Naive thymus-derived CD4-positive, alpha-beta T cell (primary cell): ENCODE measurements at regions not wholly inside any gene's neighbourhood (a gene's known extent, or its start where the extent isn't known, plus 50 kb on each side); places are given as distances from the start of the nearest gene placed in this dataset.
A peak's percentile ranks its signal among the peaks of the same experiment; 100 is the strongest.
"Not testable (repeated sequence)": the region's sequence is repeated elsewhere in the genome, so short reads cannot be mapped to it uniquely, and the experiment has no call there.

ENCODE experiments used
- ATAC-seq: fragments of 150-1000 bp; cut with Tn5 transposase; 2 replicates; pipeline ENCODE4 v1.10.0; 2021; ENCODE audit warnings: mild to moderate bottlenecking, moderate library complexity
- CTCF ChIA-PET: fragments of 350-600 bp; sonication (Branson Sonifier 250); formaldehyde crosslinking; loops from one replicate; lab custom pipeline; 2021; ENCODE audit warnings: antibody characterized with exemption; lab: Charles Lee
- POLR2A ChIA-PET: fragments of 350-600 bp; sonication (Branson Sonifier 250); formaldehyde crosslinking; loops from one replicate; lab custom pipeline; 2021; ENCODE audit warnings: antibody characterized with exemption, inconsistent platforms; lab: Charles Lee
- DNase-seq, 9 donors: peaks; one replicate each; pipeline versions ENCODE4 v3.0.0 to v3.0.0-alpha.2; 2020 to 2022; ENCODE audit warnings: mixed read lengths in 1 of 9
- H3K27ac ChIP-seq: one replicate; pipeline ENCODE4 v1.7.0; 2013; ENCODE audit warnings: mild to moderate bottlenecking, low read depth, low read length, moderate library complexity
- H3K27me3 ChIP-seq, 2 donors: one replicate each; pipeline ENCODE4 v1.7.0; 2013; ENCODE audit warnings: low read length in 2 of 2, mild to moderate bottlenecking in 2 of 2, moderate library complexity in 2 of 2; ENCODE audit not compliant: control insufficient read depth in 2 of 2, insufficient read depth in 2 of 2
- H3K36me3 ChIP-seq, 3 experiments: 1 replicate in 2 of 3; 2 replicates in 1 of 3; pipeline ENCODE4 v1.7.0; 2013; ENCODE audit warnings: low read length in 3 of 3, mild to moderate bottlenecking in 3 of 3, moderate library complexity in 1 of 3; ENCODE audit not compliant: insufficient read depth in 3 of 3, control insufficient read depth in 2 of 3
- H3K4me1 ChIP-seq, 2 donors: one replicate each; pipeline ENCODE4 v1.7.0; 2013; ENCODE audit warnings: low read length in 2 of 2, mild to moderate bottlenecking in 2 of 2, moderate library complexity in 1 of 2; ENCODE audit not compliant: control insufficient read depth in 2 of 2, insufficient read depth in 2 of 2
- H3K4me3 ChIP-seq: 2 replicates; pipeline ENCODE4 v1.7.0; 2013; ENCODE audit warnings: mild to moderate bottlenecking, low read length
- H3K9me3 ChIP-seq, 3 experiments: 1 replicate in 2 of 3; 2 replicates in 1 of 3; pipeline ENCODE4 v1.7.0; 2013; ENCODE audit warnings: low read length in 3 of 3; ENCODE audit not compliant: control insufficient read depth in 2 of 3
- H3K27ac Mint-ChIP-seq, 9 donors: one replicate each; pipeline ENCODE4 v1.8.0; 2020 to 2022; ENCODE audit warnings: mixed read lengths in 9 of 9, mild to moderate bottlenecking in 8 of 9, moderate library complexity in 5 of 9, inconsistent platforms in 2 of 9
- H3K27me3 Mint-ChIP-seq, 5 donors: one replicate each; pipeline ENCODE4 v1.8.0; 2021 to 2022; ENCODE audit warnings: mixed read lengths in 5 of 5, mild to moderate bottlenecking in 1 of 5
- H3K36me3 Mint-ChIP-seq, 5 donors: one replicate each; pipeline ENCODE4 v1.8.0; 2020 to 2022; ENCODE audit warnings: mixed read lengths in 5 of 5, mild to moderate bottlenecking in 3 of 5, inconsistent platforms in 1 of 5
- H3K4me1 Mint-ChIP-seq, 7 donors: one replicate each; pipeline ENCODE4 v1.8.0; 2020 to 2022; ENCODE audit warnings: mixed read lengths in 7 of 7, mild to moderate bottlenecking in 3 of 7, inconsistent platforms in 1 of 7
- H3K4me3 Mint-ChIP-seq, 10 donors: one replicate each; pipeline ENCODE4 v1.8.0; 2020 to 2022; ENCODE audit warnings: mild to moderate bottlenecking in 10 of 10, mixed read lengths in 10 of 10, moderate library complexity in 6 of 10, inconsistent platforms in 2 of 10
- H3K9me3 Mint-ChIP-seq, 11 donors: one replicate each; pipeline ENCODE4 v1.8.0; 2020 to 2022; ENCODE audit warnings: mixed read lengths in 11 of 11, mild to moderate bottlenecking in 4 of 11, inconsistent platforms in 1 of 11, moderate library complexity in 1 of 11
- intact Hi-C, 2 donors: fragments of 100-400 bp; cut with micrococcal nuclease; formaldehyde crosslinking; loops; one replicate each; pipeline ENCODE4 v1.15.1; 2023

- H3K4me3 Mint-ChIP-seq, POLR2A ChIA-PET, H3K4me3 ChIP-seq: not testable (repeated sequence)
Observed at GRCh38 chr1:149673231-149673909, 89.7 kb downstream of the PPIAL4C start.

GRCh38 chr1:149674921-149675320 is 91.3 kb downstream of the PPIAL4C start:
- DNase-seq, H3K9me3 Mint-ChIP-seq, H3K4me3 ChIP-seq, POLR2A ChIA-PET, H3K27me3 Mint-ChIP-seq, H3K4me3 Mint-ChIP-seq, H3K27ac Mint-ChIP-seq, CTCF ChIA-PET, intact Hi-C loops, H3K27me3 ChIP-seq, ATAC-seq, H3K36me3 Mint-ChIP-seq, H3K4me1 ChIP-seq, H3K36me3 ChIP-seq, H3K4me1 Mint-ChIP-seq, H3K9me3 ChIP-seq, H3K27ac ChIP-seq: not testable (repeated sequence)

More at GRCh38 chr1:149673231-149673909, 89.7 kb downstream of the PPIAL4C start:
- ATAC-seq, H3K27ac ChIP-seq, H3K36me3 ChIP-seq, H3K4me1 Mint-ChIP-seq, H3K27ac Mint-ChIP-seq, H3K4me1 ChIP-seq, CTCF ChIA-PET, DNase-seq, H3K9me3 ChIP-seq, H3K9me3 Mint-ChIP-seq, H3K36me3 Mint-ChIP-seq, H3K27me3 Mint-ChIP-seq, H3K27me3 ChIP-seq, intact Hi-C loops: not testable (repeated sequence)

- POLR2A ChIA-PET, H3K27ac Mint-ChIP-seq, H3K36me3 ChIP-seq, H3K27ac ChIP-seq, H3K9me3 Mint-ChIP-seq, H3K4me1 ChIP-seq, H3K9me3 ChIP-seq, H3K36me3 Mint-ChIP-seq, H3K27me3 Mint-ChIP-seq, ATAC-seq, H3K27me3 ChIP-seq, intact Hi-C loops, H3K4me3 Mint-ChIP-seq, H3K4me3 ChIP-seq, H3K4me1 Mint-ChIP-seq, DNase-seq, CTCF ChIA-PET: not testable (repeated sequence)
Observed at GRCh38 chr1:149677359-149677758, 93.7 kb downstream of the PPIAL4C start.

- not testable (repeated sequence) for H3K4me3 Mint-ChIP-seq, H3K27me3 Mint-ChIP-seq, H3K27me3 ChIP-seq
Observed at GRCh38 chr1:149686593-149687238, 95.8 kb upstream of the FCGR1A start.

GRCh38 chr1:149691399-149691798 is 91.1 kb upstream of the FCGR1A start:
- H3K36me3 ChIP-seq, DNase-seq, POLR2A ChIA-PET, H3K9me3 ChIP-seq, H3K27me3 ChIP-seq, H3K27ac ChIP-seq, H3K4me3 ChIP-seq, ATAC-seq, H3K9me3 Mint-ChIP-seq, H3K27me3 Mint-ChIP-seq, CTCF ChIA-PET, H3K36me3 Mint-ChIP-seq, H3K27ac Mint-ChIP-seq, intact Hi-C loops, H3K4me3 Mint-ChIP-seq: not testable (repeated sequence)
- peaks cover 0 to 15% of the 10 kb centered on the region in 2 donors for H3K4me1 ChIP-seq
- H3K4me1 Mint-ChIP-seq, result peaks cover 0 to 24% (median 18%) of the 10 kb centered on the region in 7 donors

More at GRCh38 chr1:149686593-149687238, 95.8 kb upstream of the FCGR1A start:
- DNase-seq, CTCF ChIA-PET, H3K27ac Mint-ChIP-seq, H3K36me3 Mint-ChIP-seq, H3K4me3 ChIP-seq, POLR2A ChIA-PET, H3K9me3 Mint-ChIP-seq, H3K9me3 ChIP-seq, H3K27ac ChIP-seq, H3K4me1 Mint-ChIP-seq, H3K36me3 ChIP-seq, H3K4me1 ChIP-seq, intact Hi-C loops: not testable (repeated sequence)
- ATAC-seq, result peak; percentile 91

- peaks cover 0 to 24% (median 18%) of the 10 kb centered on the region in 7 donors for H3K4me1 Mint-ChIP-seq
- POLR2A ChIA-PET, H3K27me3 Mint-ChIP-seq, H3K9me3 Mint-ChIP-seq, H3K9me3 ChIP-seq, intact Hi-C loops, H3K27ac ChIP-seq, H3K36me3 Mint-ChIP-seq, CTCF ChIA-PET, H3K4me3 ChIP-seq, H3K36me3 ChIP-seq, H3K27me3 ChIP-seq: not testable (repeated sequence)
- ATAC-seq, result peak; percentile 91
- peak overlapping the region in 8 of 10 donors; percentile 30 to 67 (median 55) for H3K4me3 Mint-ChIP-seq
- peak overlapping the region in 6 of 9 donors; percentile 25 to 77 (median 53) for H3K27ac Mint-ChIP-seq
- peak in 8 of 9 donors; percentile 26 to 70 (median 54) for DNase-seq
- H3K4me1 ChIP-seq, result peaks cover 0 to 15% of the 10 kb centered on the region in 2 donors
Observed at GRCh38 chr1:149692804-149693539, 89.5 kb upstream of the FCGR1A start.
